ENCODE measurements at regions not wholly inside any gene's neighbourhood (a gene's known extent, or its start where the extent isn't known, plus 50 kb on each side); places are given as distances from the start of the nearest gene placed in this dataset.

DNA sequence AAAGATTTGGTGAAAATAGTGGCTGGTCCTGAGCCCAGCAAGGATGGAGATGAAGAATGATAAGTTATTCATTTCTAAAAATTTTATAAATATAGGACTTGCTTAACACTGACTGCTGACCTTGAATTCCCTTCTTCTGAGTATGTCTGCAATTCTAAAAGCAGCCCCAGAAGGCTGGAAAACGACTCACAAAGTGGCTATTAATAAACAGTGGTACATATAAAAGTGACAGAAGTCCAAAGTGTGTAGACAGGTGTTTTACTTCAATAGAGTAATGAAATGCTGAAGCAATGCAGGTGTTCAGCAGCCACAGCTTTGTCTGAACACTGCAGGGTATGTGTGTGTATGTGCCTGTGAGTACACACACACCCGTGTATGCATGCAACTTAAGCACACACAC is 219.0 kb upstream of the NRIP1 start:
- Histone ChIP-seq H3K27me3 (ENCODE audit: control insufficient read depth in 2 of 2, insufficient read depth in 2 of 2, low read length in 2 of 2) (no peaks in the 10 kb centered on the region), H3K4me1 (ENCODE audit: control insufficient read depth in 1 of 2, insufficient read depth in 2 of 2, low read length in 2 of 2) (no peaks in the 10 kb centered on the region), H3K27ac (ENCODE audit: low read depth in 1 of 2, low read length in 2 of 2) (no peak overlapping the region), H2AFZ (ENCODE audit: insufficient read depth, low read depth, low read length, poor library complexity, severe bottlenecking) (no peak overlapping the region), H3K9me3 (replicated peaks in 1 of 2; ENCODE audit: control insufficient read depth in 1 of 2, insufficient read depth in 1 of 2, low read length in 2 of 2) (peaks cover 0 to 3% of the 10 kb centered on the region in 2 donors), H4K20me1 (ENCODE audit: insufficient read depth, low read length) (no peaks in the 10 kb centered on the region), H3K4me2 (replicated peaks; ENCODE audit: extremely low read depth, low read length, poor library complexity, severe bottlenecking) (no peak overlapping the region), H3K79me2 (ENCODE audit: insufficient read depth, low read length) (no peaks in the 10 kb centered on the region), H3K4me3 (replicated peaks in 1 of 3; ENCODE audit: low read depth in 2 of 3, low read length in 3 of 3) (no peak overlapping the region), H3K36me3 (replicated peaks in 1 of 2; ENCODE audit: control insufficient read depth in 1 of 2, insufficient read depth in 2 of 2, low read length in 2 of 2) (no peaks in the 10 kb centered on the region), H3K9ac (ENCODE audit: insufficient read depth, low read length, poor library complexity, severe bottlenecking) (no peak overlapping the region)
- intact Hi-C loops (cut with micrococcal nuclease), result no loop called here
- TF ChIP-seq, protein P1, sequence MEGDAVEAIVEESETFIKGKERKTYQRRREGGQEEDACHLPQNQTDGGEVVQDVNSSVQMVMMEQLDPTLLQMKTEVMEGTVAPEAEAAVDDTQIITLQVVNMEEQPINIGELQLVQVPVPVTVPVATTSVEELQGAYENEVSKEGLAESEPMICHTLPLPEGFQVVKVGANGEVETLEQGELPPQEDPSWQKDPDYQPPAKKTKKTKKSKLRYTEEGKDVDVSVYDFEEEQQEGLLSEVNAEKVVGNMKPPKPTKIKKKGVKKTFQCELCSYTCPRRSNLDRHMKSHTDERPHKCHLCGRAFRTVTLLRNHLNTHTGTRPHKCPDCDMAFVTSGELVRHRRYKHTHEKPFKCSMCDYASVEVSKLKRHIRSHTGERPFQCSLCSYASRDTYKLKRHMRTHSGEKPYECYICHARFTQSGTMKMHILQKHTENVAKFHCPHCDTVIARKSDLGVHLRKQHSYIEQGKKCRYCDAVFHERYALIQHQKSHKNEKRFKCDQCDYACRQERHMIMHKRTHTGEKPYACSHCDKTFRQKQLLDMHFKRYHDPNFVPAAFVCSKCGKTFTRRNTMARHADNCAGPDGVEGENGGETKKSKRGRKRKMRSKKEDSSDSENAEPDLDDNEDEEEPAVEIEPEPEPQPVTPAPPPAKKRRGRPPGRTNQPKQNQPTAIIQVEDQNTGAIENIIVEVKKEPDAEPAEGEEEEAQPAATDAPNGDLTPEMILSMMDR (IDR thresholded peaks at IDR 0.05), result no peak
- Mint-ChIP-seq H3K27me3 (ENCODE audit: low read depth in 3 of 3) (peaks cover 0 to 5% (median 1%) of the 10 kb centered on the region in 3 donors), H3K36me3 (no peaks in the 10 kb centered on the region), H3K9me3 (peaks cover 2 to 13% (median 9%) of the 10 kb centered on the region in 7 donors), H3K27ac (no peak overlapping the region), H3K4me3 (no peak overlapping the region), H3K4me1 (no peaks in the 10 kb centered on the region)
- WGBS (ENCODE audit: insufficient coverage), result 100% methylated on average over 1 of the region's 2 CpGs
- no peak for DNase-seq

DNA sequence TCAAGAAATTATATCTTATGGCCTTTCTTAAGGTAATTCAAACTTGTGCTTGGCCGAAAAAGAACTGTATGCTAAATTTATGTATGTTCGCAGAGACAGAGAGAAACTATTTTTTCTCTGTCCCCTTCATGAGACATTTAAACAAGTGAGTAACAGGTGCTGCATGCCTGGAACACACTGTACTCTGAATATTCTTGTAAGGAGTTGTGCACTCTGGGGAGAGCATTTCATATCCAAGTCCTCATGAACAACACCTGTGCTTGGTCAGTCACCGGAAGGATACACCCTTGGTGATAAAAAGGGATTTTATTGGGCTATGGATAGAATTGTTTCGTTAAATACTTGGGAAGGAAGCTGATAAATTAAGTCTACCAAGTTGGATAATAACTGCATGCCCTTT is 220.8 kb upstream of the NRIP1 start:
- intact Hi-C loops (cut with micrococcal nuclease), result no loop called here
- WGBS (ENCODE audit: insufficient coverage), result 100% methylated on average over 1 of the region's 4 CpGs
- no peaks in the 10 kb centered on the region for H3K36me3 Mint-ChIP-seq

More for the DNA sequence above, 220.8 kb upstream of the NRIP1 start:
- Histone ChIP-seq H3K27ac (ENCODE audit: low read depth in 1 of 2, low read length in 2 of 2) (no peak overlapping the region), H3K4me3 (replicated peaks in 1 of 3; ENCODE audit: low read depth in 2 of 3, low read length in 3 of 3) (no peak overlapping the region), H3K36me3 (replicated peaks in 1 of 2; ENCODE audit: control insufficient read depth in 1 of 2, insufficient read depth in 2 of 2, low read length in 2 of 2) (no peaks in the 10 kb centered on the region), H3K79me2 (ENCODE audit: insufficient read depth, low read length) (no peaks in the 10 kb centered on the region), H3K27me3 (ENCODE audit: control insufficient read depth in 2 of 2, insufficient read depth in 2 of 2, low read length in 2 of 2) (no peaks in the 10 kb centered on the region), H3K4me2 (replicated peaks; ENCODE audit: extremely low read depth, low read length, poor library complexity, severe bottlenecking) (no peak overlapping the region), H3K4me1 (ENCODE audit: control insufficient read depth in 1 of 2, insufficient read depth in 2 of 2, low read length in 2 of 2) (no peaks in the 10 kb centered on the region), H3K9ac (ENCODE audit: insufficient read depth, low read length, poor library complexity, severe bottlenecking) (no peak overlapping the region), H2AFZ (ENCODE audit: insufficient read depth, low read depth, low read length, poor library complexity, severe bottlenecking) (no peak overlapping the region), H3K9me3 (replicated peaks in 1 of 2; ENCODE audit: control insufficient read depth in 1 of 2, insufficient read depth in 1 of 2, low read length in 2 of 2) (peaks cover 0 to 3% of the 10 kb centered on the region in 2 donors), H4K20me1 (ENCODE audit: insufficient read depth, low read length) (no peaks in the 10 kb centered on the region)
- Mint-ChIP-seq H3K27me3 (ENCODE audit: low read depth in 3 of 3) (peaks cover 0 to 5% (median 0%) of the 10 kb centered on the region in 3 donors), H3K4me3 (no peak overlapping the region), H3K9me3 (peaks cover 2 to 17% (median 9%) of the 10 kb centered on the region in 7 donors), H3K4me1 (no peaks in the 10 kb centered on the region), H3K27ac (no peak overlapping the region)
- DNase-seq, result no peak
- TF ChIP-seq, protein P1 (IDR thresholded peaks at IDR 0.05), result no peak

Measured in CD14-positive monocyte (primary cell).